K562 (cell line): ENCODE measurements at regions not wholly inside any gene's neighbourhood (a gene's known extent, or its start where the extent isn't known, plus 50 kb on each side); places are given as distances from the start of the nearest gene placed in this dataset.

Experiments used
- E2F4 ChIP-seq: sonication (generic); formaldehyde crosslinking; IDR thresholded peaks from 2 replicates; pipeline ENCODE4 v1.8.0; 2022; ENCODE audit warnings: mild to moderate bottlenecking, low read depth, missing genetic modification reagents
- FIP1L1 ChIP-seq: fragments of 200-400 bp; formaldehyde crosslinking; IDR thresholded peaks from 2 replicates; pipeline ENCODE4 v1.6.1; 2018; ENCODE audit warnings: mild to moderate bottlenecking, low read depth, low read length; ENCODE audit not compliant: poor library complexity, severe bottlenecking
- KAT7 ChIP-seq: sonication (generic); formaldehyde crosslinking; IDR thresholded peaks from 2 replicates; pipeline ENCODE4 v1.8.0; 2022; ENCODE audit warnings: missing genetic modification reagents, mild to moderate bottlenecking, borderline replicate concordance
- LCOR ChIP-seq: sonication (generic); formaldehyde crosslinking; IDR thresholded peaks from 2 replicates; pipeline ENCODE4 v1.8.0; 2022; ENCODE audit warnings: mild to moderate bottlenecking, missing genetic modification reagents
- MEIS2 ChIP-seq: fragments of 450-650 bp; IDR thresholded peaks from 2 replicates; pipeline ENCODE4 v1.6.1; 2014; ENCODE audit warnings: mild to moderate bottlenecking; ENCODE audit not compliant: partially characterized antibody
- PTTG1 ChIP-seq: fragments of 450-650 bp; IDR thresholded peaks from 2 replicates; pipeline ENCODE4 v1.6.1; 2016; ENCODE audit warnings: low read depth, mild to moderate bottlenecking, missing genetic modification characterization, missing compliant biosample characterization
- PYGO2 ChIP-seq: fragments of 450-650 bp; IDR thresholded peaks from 2 replicates; pipeline ENCODE4 v1.6.1; 2016; ENCODE audit warnings: mild to moderate bottlenecking, missing genetic modification characterization, moderate library complexity, missing compliant biosample characterization
- RBM17 ChIP-seq: fragments of 200-400 bp; formaldehyde crosslinking; IDR thresholded peaks from 2 replicates; pipeline ENCODE4 v1.6.1; 2017; ENCODE audit warnings: low read depth, mild to moderate bottlenecking, low read length, borderline replicate concordance
- RFX5 ChIP-seq: IDR thresholded peaks from 2 replicates; pipeline ENCODE4 v1.6.1; 2011; ENCODE audit warnings: low read depth, mild to moderate bottlenecking, improper control_type of control experiment, low read length
- SNRNP70 ChIP-seq: fragments of 200-400 bp; formaldehyde crosslinking; optimal IDR thresholded peaks from 2 replicates; pipeline ENCODE3; 2017; ENCODE audit warnings: low read depth, low read length
- TRIM28 ChIP-seq: fragments of 450-650 bp; IDR thresholded peaks from 2 replicates; pipeline ENCODE4 v1.6.1; 2017
- ZNF184 ChIP-seq: sonication (generic); formaldehyde crosslinking; IDR thresholded peaks from 2 replicates; pipeline ENCODE4 v1.5.0; 2020; ENCODE audit warnings: missing genetic modification reagents
- ZNF561 ChIP-seq: fragments of 450-650 bp; formaldehyde crosslinking; conservative IDR thresholded peaks from 2 replicates; pipeline ENCODE4 v1.4.0; 2020; ENCODE audit warnings: mild to moderate bottlenecking, moderate library complexity
- ZNF589 ChIP-seq: fragments of 200-800 bp; sonication (Bioruptor generic); IDR thresholded peaks from 2 replicates; pipeline ENCODE4 v1.6.1; 2016; ENCODE audit warnings: low read depth, missing genetic modification characterization, missing compliant biosample characterization
- TF ChIP-seq, protein P1 (sequence below): sonication (generic); formaldehyde crosslinking; IDR thresholded peaks from 2 replicates; pipeline ENCODE4 v1.8.0; 2022; ENCODE audit warnings: mild to moderate bottlenecking, missing genetic modification reagents, borderline replicate concordance
- TF ChIP-seq, protein P2 (sequence below): fragments of 200-800 bp; sonication (Bioruptor generic); IDR thresholded peaks from 2 replicates; pipeline ENCODE4 v1.6.1; 2016; ENCODE audit warnings: missing genetic modification characterization, missing compliant biosample characterization
- TF ChIP-seq, protein P3 (sequence below): sonication (generic); formaldehyde crosslinking; IDR thresholded peaks from 2 replicates; pipeline ENCODE4 v1.4.0; 2020; ENCODE audit warnings: mild to moderate bottlenecking, missing genetic modification reagents

DNA sequence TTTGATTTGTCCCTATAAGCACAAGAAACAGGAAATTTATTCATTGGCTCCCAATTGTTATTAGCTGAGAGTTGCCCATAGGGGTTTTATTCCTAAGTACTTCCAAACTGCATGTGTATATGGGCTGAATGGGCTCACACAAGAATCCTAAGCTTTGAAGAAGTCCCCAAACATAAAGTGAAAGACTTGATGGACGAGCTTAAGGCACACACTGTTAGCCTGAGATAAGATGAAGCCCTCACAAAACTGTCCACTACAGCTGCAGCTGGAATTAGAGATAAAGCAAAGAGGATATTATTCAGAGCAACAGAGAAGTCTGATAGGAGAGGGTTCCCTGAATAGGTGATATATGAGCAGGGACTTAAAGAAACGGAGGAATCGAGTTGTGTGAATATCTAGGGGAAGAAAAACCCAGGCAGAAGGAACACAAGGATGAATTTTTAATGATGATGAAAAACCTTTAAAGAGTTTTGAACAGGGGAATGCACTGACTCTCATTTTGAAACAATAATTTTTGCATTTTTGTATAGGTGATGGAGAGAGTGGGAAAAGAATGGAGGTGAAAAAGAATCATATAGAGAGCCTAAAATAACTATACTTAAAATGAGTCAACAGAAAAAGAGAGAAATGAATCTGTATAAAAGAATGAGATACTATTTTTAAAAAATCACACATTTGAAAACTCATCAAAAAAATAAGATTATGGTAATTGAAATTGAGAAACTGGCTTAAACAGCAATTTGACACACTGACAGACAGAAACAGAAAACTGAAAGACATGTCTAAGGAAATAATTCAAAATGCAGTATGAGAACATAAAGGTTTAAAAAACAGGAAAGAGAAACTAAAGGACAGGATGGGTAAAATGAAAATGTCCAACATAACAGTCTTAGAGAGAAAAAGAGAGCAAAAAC is 133.6 kb upstream of the POGK start (continued):
- TF ChIP-seq, protein P1, sequence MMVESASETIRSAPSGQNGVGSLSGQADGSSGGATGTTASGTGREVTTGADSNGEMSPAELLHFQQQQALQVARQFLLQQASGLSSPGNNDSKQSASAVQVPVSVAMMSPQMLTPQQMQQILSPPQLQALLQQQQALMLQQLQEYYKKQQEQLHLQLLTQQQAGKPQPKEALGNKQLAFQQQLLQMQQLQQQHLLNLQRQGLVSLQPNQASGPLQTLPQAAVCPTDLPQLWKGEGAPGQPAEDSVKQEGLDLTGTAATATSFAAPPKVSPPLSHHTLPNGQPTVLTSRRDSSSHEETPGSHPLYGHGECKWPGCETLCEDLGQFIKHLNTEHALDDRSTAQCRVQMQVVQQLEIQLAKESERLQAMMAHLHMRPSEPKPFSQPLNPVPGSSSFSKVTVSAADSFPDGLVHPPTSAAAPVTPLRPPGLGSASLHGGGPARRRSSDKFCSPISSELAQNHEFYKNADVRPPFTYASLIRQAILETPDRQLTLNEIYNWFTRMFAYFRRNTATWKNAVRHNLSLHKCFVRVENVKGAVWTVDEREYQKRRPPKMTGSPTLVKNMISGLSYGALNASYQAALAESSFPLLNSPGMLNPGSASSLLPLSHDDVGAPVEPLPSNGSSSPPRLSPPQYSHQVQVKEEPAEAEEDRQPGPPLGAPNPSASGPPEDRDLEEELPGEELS (CRISPR knock-in tag), result no peak
- TF ChIP-seq MEIS2 (peak; percentile 100), FIP1L1 (no peak), PTTG1 (tag) (no peak), E2F4 (CRISPR knock-in tag) (no peak), PYGO2 (peak; percentile 98), RFX5 (no peak), RBM17 (no peak), TRIM28 (peak; percentile 80), ZNF589 (CRISPR knock-in tag) (peak; percentile 94), LCOR (CRISPR knock-in tag) (no peak), ZNF561 (CRISPR knock-in tag) (no peak), ZNF184 (CRISPR knock-in tag) (no peak), SNRNP70 (no peak), KAT7 (no peak)
- TF ChIP-seq, protein P2, sequence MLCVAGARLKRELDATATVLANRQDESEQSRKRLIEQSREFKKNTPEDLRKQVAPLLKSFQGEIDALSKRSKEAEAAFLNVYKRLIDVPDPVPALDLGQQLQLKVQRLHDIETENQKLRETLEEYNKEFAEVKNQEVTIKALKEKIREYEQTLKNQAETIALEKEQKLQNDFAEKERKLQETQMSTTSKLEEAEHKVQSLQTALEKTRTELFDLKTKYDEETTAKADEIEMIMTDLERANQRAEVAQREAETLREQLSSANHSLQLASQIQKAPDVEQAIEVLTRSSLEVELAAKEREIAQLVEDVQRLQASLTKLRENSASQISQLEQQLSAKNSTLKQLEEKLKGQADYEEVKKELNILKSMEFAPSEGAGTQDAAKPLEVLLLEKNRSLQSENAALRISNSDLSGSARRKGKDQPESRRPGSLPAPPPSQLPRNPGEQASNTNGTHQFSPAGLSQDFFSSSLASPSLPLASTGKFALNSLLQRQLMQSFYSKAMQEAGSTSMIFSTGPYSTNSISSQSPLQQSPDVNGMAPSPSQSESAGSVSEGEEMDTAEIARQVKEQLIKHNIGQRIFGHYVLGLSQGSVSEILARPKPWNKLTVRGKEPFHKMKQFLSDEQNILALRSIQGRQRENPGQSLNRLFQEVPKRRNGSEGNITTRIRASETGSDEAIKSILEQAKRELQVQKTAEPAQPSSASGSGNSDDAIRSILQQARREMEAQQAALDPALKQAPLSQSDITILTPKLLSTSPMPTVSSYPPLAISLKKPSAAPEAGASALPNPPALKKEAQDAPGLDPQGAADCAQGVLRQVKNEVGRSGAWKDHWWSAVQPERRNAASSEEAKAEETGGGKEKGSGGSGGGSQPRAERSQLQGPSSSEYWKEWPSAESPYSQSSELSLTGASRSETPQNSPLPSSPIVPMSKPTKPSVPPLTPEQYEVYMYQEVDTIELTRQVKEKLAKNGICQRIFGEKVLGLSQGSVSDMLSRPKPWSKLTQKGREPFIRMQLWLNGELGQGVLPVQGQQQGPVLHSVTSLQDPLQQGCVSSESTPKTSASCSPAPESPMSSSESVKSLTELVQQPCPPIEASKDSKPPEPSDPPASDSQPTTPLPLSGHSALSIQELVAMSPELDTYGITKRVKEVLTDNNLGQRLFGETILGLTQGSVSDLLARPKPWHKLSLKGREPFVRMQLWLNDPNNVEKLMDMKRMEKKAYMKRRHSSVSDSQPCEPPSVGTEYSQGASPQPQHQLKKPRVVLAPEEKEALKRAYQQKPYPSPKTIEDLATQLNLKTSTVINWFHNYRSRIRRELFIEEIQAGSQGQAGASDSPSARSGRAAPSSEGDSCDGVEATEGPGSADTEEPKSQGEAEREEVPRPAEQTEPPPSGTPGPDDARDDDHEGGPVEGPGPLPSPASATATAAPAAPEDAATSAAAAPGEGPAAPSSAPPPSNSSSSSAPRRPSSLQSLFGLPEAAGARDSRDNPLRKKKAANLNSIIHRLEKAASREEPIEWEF (CRISPR knock-in tag), result peak; percentile 55; the same call in 1 of the 2 replicates
- TF ChIP-seq, protein P3, sequence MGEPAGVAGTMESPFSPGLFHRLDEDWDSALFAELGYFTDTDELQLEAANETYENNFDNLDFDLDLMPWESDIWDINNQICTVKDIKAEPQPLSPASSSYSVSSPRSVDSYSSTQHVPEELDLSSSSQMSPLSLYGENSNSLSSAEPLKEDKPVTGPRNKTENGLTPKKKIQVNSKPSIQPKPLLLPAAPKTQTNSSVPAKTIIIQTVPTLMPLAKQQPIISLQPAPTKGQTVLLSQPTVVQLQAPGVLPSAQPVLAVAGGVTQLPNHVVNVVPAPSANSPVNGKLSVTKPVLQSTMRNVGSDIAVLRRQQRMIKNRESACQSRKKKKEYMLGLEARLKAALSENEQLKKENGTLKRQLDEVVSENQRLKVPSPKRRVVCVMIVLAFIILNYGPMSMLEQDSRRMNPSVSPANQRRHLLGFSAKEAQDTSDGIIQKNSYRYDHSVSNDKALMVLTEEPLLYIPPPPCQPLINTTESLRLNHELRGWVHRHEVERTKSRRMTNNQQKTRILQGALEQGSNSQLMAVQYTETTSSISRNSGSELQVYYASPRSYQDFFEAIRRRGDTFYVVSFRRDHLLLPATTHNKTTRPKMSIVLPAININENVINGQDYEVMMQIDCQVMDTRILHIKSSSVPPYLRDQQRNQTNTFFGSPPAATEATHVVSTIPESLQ (CRISPR knock-in tag), result no peak
